HG03460 (cell line): ENCODE measurements at regions not wholly inside any gene's neighbourhood (a gene's known extent, or its start where the extent isn't known, plus 50 kb on each side); places are given as distances from the start of the nearest gene placed in this dataset.

ENCODE experiments used
- ATAC-seq: cut with Tn5 transposase; IDR thresholded peaks from one replicate; pipeline ENCODE4 v1.9.1; 2021; ENCODE audit not compliant: unreplicated experiment

DNA sequence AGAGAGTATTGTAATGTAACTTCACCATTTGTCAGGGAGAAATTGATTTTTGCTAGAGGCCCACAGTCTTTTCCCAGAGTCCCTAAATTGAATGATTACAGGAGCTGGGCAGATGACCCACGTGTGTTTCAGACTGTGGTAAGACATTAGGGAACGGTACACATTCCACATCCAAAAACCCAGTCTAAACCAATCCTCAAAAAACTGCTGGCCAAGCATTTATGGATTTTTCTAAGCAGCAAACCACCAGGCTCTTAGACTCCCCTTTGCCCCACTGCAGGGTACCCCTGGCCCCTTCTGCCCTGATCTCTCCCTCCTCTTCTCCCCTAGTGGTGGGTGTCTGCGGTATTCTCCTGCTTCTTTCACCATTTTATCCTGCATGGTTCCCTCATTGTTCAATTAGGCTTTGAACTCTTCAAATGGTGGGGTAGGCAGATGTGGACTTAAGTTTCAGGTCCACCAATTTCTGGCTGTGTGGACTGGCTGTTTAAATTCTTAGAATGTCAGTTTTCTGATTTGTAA, 135.5 kb upstream of the SORCS3 start:
- no peak for ATAC-seq

DNA sequence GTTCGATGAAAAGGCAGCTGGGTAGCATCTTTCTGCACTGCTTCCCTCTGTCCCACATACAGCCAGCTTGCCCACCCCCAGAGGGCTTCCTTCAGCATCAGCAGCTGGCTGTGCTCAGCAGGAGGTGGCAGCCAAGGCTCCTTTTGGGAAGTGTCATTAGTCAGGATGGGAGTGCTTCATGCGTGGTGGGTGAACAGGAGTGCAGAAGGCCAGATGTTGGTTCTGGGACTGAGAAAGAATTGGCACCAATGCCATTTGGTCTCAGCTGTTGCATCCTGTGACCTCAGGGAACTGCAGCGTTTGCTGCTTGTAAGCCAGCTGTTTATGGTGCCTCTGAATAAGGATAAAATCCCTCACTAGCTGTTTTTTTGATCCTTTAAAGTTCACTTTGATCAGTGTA, 131.1 kb upstream of the SORCS3 start:
- ATAC-seq: no peak

DNA sequence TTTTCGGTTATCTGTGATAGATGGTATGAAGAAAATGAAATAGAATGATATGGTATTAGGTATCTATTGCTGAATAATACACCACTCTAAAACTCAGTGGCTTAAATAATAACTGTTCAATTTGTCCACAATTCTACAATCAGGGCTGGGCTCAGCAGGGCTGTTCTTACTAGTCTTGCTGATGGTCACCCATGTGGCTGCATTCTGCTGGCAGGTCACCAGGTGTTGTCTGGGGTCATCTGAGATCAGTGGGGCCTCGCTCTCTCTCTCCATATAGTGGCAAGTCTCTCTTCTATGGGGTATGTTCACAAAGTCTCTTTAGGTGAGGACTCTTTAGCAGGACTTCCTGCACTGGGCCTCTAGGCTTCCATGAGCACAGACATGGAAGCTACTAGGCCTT, 130.4 kb upstream of the SORCS3 start:
- no peak for ATAC-seq

DNA sequence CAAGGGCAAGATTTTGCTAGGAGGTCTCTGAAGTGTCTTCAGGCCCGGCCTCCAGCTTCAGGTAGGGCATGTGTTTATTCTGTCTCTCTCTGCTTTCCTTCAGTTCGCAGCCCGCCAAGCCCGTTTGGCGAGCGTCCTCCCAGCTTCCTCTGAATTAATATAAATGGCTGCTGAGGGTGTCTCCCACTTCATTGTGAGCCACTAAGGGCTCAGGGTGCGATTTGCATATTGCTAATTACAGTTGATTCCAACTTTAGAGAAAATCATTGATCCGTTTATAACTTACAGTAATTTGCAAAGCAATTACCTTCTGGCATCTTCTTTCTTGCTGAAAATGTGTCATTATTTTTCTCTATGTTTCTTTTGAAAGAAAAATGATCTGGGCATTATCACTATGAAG, 128.3 kb upstream of the SORCS3 start:
- no peak for ATAC-seq

DNA sequence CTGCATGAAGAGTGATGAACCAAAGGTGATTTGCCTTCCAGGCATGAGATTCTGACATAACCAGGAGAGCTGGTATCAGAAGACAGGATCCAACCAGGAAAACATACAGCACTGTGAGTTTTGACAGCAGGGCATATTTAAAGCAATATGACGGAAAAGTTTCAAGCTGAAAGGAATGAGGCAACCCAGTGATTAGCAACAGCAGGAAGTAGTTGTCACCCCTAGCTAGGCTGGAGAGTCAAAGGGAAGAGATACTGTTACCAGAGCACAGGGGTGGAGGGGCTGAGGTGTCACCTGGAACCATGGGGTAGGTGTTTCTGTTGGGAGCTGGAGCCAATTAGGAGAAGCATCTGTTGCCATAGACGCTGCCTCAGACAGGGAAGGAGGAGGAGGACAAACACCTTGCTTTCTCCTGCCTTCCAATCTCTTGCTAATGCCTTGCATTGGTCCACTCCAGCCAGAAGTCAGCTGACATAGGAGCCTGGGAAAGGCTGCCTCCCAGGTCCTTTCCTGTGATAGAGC, 125.4 kb upstream of the SORCS3 start:
- ATAC-seq: no peak

DNA sequence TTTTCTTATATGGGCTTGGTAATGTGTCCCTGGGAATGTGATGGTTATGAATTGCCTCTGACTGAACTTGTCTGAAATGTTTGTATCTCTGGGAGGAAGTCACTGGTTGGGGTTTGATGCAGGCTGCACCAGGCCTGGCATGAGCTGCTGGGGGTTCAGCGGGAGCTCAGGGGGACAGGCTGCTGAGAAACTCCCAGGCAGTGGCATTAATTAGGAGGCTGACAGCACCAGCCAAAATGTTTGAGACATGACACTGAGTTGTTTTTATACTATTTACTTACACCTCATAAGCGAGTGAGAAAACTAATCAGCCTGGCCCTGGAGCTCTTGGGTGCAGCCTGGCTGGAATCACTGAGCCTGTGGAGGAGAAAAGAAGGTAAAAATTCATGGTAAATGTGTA, 124.1 kb upstream of the SORCS3 start:
- no peak for ATAC-seq

DNA sequence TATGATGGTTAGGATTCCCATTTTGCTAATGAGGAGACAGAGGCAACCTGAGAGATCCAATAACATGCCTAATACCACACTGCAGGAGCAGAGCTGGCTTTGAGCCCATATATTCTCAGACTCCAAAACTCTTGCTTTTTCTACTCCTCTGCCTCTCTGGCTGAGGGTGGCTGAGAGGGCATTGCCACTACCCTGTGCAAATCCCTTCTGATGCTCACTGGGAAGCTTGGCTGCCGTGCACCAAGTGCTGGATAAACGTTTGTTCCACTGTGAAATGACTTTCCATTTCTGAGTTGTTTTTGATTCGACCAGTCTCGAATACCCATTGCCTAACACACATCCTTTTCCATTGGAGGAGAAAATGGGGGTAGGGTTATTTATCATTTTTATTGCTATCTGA, 123.1 kb upstream of the SORCS3 start:
- ATAC-seq: no peak

DNA sequence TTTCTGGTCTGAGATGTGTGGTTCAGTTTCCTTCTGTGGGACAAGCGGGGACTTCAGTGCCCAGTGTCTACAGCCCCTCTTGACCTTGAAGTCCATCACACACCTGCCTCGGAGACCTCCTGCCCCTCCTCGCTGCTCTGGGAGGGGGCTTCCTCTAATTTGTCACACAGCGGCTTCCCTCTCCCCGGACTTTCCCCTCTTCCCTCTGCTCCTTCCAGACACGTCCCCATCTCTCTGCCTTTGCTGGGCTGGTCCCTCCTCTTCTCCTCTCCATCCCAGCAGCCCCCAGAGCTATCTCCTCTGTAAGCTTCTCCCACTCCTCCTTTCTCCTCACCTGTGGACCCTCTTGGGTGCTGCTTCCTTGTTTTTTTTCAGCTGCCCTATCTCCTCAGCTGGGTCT, 122.2 kb upstream of the SORCS3 start:
- no peak for ATAC-seq

DNA sequence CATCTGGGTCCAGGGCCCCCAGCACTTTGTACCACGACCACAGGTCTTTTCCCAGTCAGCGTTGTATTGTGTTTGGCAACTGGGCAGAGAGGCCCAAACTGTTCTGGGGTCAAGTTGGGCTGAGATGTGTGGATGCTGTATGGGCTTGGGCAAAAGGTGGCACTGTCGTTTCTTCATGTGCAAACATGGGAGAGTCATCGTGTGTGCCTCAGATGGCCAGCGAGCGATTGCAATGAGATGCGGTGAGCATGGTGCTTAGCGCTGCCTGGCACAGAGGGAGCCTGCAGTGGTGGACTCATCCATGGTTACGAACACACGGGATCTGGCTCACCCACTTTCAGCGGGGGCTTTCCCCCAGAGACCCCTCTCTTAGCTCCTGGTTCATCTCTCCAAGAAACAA, 120.4 kb upstream of the SORCS3 start:
- ATAC-seq: no peak

DNA sequence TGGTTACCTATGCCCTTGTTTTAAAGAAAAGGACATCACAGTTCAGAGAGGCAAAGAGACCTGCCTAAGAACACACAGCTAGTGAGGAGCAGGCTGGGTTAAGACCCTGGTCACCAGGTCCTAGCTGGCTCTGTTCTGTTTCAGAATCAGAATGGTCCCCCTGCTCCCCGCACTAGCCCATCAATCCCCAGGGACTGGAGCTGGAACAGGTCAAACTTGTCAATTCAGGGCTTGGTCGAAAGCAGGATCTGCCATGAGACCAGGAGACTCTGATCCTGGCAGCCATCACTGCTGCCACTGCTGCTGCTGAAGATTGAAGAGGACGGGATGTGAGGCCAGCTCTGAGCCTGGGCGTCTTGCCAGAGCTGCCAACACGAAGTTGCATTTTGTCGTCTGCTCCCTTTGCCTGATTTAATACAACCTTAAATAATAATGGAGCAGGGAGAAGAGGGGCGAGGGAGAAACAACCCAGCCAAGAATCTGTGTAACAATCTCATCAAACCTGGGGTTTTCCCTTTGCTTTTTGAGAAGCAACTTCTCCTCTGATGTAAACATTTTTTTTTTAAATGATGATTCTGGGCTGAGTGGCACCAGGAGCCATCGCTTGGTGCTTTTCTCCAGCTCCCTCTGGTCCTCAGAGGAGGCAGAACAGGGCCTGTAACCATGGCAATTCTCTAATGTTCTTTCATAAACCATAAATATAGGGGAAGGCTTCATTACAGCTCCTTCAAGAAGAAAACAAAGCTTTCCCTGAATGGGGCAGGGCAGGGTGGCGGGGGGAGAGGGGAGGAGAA, 119.0 kb upstream of the SORCS3 start:
- ATAC-seq: no peak

DNA sequence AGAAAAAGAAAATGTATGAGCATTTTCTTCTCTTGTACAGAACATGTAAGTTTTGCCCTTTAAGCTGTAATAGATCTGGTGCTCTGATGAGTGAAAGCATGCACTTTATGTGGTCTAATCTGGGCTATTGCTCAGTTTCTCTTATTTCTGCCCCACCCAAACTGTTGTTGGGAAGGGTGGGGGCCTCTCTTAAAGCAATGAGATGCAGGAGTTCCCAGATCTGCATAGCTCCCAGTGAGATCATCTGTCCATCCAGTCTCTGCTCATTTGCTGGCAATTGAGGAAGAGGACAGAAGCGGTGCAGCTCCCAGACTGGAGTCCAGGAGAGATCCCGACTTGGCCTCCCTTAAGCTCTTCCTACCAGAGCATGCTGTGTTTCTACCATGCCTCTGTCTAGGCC, 114.9 kb upstream of the SORCS3 start:
- no peak for ATAC-seq

DNA sequence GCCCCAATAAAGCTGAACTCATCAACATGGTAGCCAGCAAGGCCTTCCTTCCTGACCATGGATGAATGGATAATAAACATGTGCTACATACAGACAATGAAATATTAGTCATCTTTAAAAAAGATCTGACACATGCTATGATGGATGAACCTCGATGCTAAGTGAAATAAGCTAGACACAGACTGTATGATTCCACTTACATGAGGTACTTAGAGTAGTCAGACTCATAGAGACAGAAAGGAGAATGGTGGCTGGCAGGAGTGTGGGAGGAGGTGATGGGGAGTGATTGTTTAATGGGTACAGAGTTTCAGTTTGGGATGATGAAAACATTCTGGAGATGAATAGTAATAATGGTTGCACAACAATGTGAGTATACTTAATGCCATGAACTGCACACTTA, 114.1 kb upstream of the SORCS3 start:
- no peak for ATAC-seq

DNA sequence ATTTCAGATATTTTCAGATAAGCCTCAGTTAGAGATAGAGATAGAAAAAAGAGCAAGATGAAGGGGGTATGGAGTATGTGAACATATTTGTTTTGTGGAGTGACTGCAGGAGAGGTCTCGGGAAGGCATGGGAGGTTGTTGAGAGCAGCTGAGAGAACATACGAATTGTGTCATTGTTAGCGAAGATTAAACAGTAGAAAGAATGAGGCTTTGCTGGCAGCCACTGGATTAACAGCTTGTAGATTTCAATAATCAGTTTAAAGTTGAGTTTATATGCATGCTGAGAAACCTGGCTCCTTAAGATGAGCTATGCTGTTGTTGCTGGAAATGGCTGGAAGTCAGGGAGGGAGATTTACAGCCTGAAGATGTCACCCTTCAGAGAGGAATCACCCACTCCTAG, 100.9 kb upstream of the SORCS3 start:
- no peak for ATAC-seq

DNA sequence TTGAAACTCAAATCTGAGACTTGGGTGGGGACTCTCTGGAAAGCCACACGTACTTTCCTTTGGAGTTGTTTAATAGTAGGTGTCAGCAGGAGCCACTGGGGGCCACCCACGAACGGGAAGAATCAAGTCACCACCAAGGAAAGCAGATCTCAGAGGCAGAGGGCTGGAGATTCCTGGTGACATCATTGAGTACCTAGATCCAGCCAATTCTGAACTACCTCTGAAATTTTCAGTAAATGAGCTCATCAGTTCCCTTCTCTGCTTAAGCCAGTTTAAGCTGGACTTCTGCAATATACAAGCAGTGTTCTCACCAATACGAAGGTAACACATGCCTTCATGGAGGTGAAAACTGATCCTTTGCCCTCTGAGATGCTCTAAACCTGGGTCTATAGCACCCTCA, 99.3 kb upstream of the SORCS3 start:
- ATAC-seq: no peak

DNA sequence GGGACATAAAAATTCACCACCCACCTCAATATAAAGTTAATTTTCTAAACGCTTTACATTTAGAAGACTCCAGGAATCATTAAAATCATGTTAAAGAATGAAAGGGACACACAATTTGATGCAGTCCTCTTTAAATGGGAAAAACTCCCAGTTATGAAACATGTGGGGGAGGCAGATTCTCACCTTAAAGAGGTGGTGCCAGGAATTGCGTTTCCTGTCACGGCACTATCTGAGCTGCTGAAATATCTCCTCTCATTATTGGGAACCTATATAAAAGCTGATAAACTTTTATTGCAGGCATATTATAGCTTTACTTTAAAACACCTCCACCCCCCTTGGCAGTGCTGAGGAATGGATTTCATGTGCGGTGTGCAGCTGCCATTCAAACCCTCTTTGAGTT, 94.8 kb upstream of the SORCS3 start:
- no peak for ATAC-seq

DNA sequence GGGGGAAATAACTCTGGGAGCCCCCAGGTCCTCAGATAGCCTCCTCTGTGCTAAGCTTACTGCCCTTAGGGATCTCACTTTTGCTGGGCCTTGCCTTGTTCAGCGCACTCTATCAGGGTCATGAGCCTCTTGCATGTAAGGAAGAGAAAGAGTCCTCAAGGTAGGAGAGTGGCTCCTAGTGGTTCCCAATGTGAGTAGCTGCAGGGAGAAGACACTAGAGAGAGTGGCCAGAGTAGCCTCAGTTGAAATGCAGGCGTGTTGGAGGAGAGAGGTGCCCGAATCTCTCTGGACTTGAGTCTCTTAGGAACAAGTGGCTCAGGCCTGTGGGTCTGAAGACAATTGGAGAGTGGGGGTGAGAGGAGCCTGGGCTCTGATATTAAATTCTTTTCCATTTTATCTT, 94.3 kb upstream of the SORCS3 start:
- ATAC-seq: no peak

DNA sequence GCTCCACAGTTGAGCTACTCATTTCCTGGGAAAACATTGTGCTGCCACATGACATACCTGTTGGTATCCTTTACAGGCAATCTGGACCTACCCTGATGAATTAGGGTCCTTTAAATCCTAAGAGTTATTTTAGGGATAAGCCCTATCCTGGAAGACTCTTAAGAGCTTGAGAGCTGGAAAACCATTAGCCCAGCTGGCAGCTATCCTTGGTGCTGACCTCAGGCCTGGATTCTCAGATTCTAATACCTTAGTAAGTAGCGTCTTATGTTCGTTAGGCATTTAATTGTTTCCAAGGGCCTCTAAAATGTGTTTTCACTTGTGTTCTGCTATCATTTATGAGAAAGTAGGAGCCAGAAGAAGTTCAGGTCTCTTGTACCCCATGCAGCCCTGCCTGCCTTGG, 93.0 kb upstream of the SORCS3 start:
- no peak for ATAC-seq

DNA sequence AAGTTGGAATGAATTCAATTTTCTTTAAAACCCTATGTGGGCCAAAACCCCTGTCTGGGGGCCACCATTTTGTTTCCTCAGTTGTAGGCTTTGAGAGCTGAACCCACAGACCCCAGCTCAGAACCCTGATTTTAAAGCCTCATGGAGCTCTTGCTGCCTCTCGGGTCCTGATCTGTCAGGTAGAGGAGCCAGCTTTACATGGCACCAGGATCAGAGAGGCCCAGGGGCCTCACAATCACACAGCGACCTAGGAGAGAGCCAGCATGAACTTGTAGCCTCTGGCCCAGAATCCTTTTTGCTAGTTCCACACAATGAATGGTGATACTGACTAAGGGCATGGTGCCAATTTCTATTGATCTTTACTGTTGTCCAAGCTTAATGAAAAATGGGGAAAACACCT, 84.3 kb upstream of the SORCS3 start:
- no peak for ATAC-seq

DNA sequence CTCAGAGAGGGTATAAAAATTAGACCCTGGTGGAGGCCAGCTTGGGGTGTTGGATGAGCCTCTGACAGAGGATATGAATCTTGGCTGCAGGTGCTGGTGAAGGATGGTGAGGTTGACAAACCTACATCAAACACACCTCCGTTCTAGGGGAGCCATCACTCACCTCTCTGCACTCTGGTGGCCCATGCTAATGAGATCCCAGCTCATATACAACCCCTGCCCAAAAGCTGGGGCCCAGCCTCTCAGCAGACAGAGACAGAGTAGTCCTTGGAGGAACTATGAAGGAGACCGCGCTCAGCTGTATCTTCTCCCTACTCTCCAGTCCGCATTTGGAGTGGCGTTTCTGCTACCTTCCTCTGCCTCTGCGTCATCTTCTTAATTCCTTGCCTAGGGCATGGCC, 83.1 kb upstream of the SORCS3 start:
- ATAC-seq: no peak

DNA sequence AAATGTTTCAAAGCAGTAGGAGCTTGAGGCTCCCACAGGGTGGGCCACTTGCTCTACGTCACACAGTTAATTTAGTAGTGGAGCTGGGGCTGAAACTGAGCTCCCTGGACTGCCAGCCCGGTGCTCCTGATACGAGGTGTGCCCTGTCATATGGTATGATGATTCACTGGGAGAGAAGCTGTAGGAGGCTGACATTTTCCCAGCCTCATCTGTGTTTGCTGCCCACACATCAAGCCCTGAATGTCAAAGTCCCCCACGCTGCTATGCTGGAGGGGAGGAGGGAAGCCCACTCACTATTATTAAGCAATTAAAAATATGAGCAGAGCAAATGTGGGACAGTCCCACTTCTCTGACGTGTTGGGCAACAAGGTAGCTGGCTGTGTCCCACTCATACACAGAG, 81.2 kb upstream of the SORCS3 start:
- no peak for ATAC-seq

DNA sequence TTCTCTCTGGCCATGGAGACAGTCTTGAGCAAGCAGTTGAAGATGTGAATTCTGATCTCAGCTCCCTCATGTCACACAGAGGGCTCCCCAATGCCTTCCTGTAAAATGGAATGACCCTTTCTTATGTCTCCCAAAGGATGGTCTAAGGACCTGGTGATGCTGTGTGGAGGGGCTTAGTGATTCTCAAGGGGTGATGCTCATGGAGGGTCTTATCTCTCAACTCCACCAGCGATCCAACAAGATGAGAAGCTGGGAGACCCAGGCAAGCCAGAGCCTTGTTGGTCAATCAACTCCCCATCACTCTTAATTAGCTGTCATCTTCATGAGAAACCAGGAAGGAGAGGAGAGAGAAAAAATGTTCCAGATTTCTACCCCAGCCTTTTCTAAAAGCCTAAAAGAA, 78.0 kb upstream of the SORCS3 start:
- no peak for ATAC-seq

DNA sequence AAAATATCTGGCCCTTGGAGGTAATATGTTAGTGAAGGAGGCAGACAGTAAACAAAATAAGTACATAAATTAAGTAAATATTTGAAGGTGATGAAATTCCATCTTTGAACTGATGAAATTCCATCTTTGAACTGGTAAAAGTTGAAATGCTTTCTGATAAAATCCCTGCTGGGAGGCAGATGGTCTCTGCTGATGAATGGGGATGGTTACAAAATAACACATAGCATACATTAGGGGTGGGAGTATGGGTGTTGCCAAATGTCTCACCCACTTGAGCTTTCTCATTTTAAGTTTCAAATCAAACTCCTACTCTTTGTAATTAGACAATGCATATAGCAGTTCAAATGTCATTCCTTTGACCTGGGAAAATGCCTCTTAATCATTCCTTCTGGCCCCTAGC, 77.5 kb upstream of the SORCS3 start:
- ATAC-seq: no peak

DNA sequence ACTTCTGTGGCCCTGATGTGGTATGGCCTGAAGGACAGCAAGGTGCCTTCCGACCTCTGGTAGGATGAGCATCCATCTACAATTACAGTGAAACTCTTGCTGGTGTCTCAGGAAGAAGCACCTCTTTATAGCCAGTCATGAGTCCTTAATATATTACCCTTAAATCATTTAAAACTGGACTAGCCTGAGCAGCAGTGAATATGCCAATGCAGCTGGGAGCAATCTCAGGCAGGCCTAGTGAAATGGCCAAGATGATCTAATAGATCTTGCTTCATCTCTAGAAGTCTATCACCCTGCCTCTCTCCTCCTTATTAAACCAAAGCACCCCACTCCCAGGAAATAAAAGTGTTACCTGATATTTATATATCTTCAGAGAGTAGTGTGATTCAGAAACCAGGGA, 66.7 kb upstream of the SORCS3 start:
- no peak for ATAC-seq
